GM23248 (cell line): ENCODE measurements at regions not wholly inside any gene's neighbourhood (a gene's known extent, or its start where the extent isn't known, plus 50 kb on each side); places are given as distances from the start of the nearest gene placed in this dataset.

ENCODE experiments used
- DNase-seq: peaks from one replicate; pipeline ENCODE4 v3.0.0-alpha.2; 2015
- H2AFZ ChIP-seq: fragments of 200-600 bp; sonication (generic); 2 replicates; pipeline ENCODE4 v1.6.1; 2016; ENCODE audit warnings: antibody characterized with exemption
- H3F3A ChIP-seq: fragments of 200-600 bp; sonication (generic); 2 replicates; pipeline ENCODE4 v1.6.1; 2016; ENCODE audit warnings: mild to moderate bottlenecking, antibody characterized with exemption, mixed run types; ENCODE audit not compliant: insufficient read depth
- H3K27ac ChIP-seq: fragments of 200-600 bp; sonication (generic); 2 replicates; pipeline ENCODE4 v1.5.1; 2016; ENCODE audit warnings: mild to moderate bottlenecking
- H3K27me3 ChIP-seq: fragments of 200-600 bp; sonication (generic); replicated peaks from 2 replicates; pipeline ENCODE4 v1.6.1; 2016; ENCODE audit warnings: mild to moderate bottlenecking; ENCODE audit not compliant: insufficient read depth
- H3K36me3 ChIP-seq: fragments of 200-600 bp; sonication (generic); 2 replicates; pipeline ENCODE4 v1.6.1; 2016; ENCODE audit warnings: low read depth, mild to moderate bottlenecking
- H3K4me1 ChIP-seq: fragments of 200-600 bp; sonication (generic); 2 replicates; pipeline ENCODE4 v1.6.1; 2016; ENCODE audit warnings: mild to moderate bottlenecking; ENCODE audit not compliant: insufficient read depth
- H3K4me2 ChIP-seq: fragments of 200-600 bp; sonication (generic); one replicate; pipeline ENCODE4 v1.6.1; 2016; ENCODE audit warnings: mild to moderate bottlenecking; ENCODE audit not compliant: unreplicated experiment
- H3K4me3 ChIP-seq: fragments of 200-600 bp; sonication (generic); 2 replicates; pipeline ENCODE4 v1.5.1; 2016; ENCODE audit warnings: mild to moderate bottlenecking
- H3K79me2 ChIP-seq: fragments of 200-600 bp; sonication (generic); 2 replicates; pipeline ENCODE4 v1.6.1; 2016; ENCODE audit warnings: mild to moderate bottlenecking; ENCODE audit not compliant: insufficient read depth
- H3K9ac ChIP-seq: fragments of 200-600 bp; sonication (generic); 2 replicates; pipeline ENCODE4 v1.6.1; 2016; ENCODE audit warnings: mild to moderate bottlenecking
- H3K9me2 ChIP-seq: fragments of 200-600 bp; sonication (generic); 2 replicates; pipeline ENCODE4 v1.6.1; 2016; ENCODE audit warnings: mixed run types, mild to moderate bottlenecking, moderate library complexity; ENCODE audit not compliant: insufficient read depth
- H3K9me3 ChIP-seq: fragments of 200-600 bp; sonication (generic); one replicate; pipeline ENCODE4 v1.6.1; 2017; ENCODE audit warnings: low read depth
- H4K20me1 ChIP-seq: fragments of 200-600 bp; sonication (generic); 2 replicates; pipeline ENCODE4 v1.6.0; 2016; ENCODE audit not compliant: insufficient read depth
- EZH2 ChIP-seq: fragments of 200-600 bp; sonication (generic); IDR thresholded peaks from 2 replicates; pipeline ENCODE4 v1.6.1; 2018; ENCODE audit warnings: antibody characterized with exemption, mild to moderate bottlenecking; ENCODE audit not compliant: insufficient read depth, poor library complexity, severe bottlenecking
- EZH2phosphoT487 ChIP-seq: fragments of 200-600 bp; sonication (generic); IDR thresholded peaks from 2 replicates; pipeline ENCODE4 v1.6.1; 2018; ENCODE audit warnings: antibody characterized with exemption, moderate library complexity, mild to moderate bottlenecking, low read depth; ENCODE audit not compliant: insufficient read depth
- WGBS, 2 experiments: methylation state at CpG; one replicate each; pipeline ENCODE4 v1.1.6; 2015 to 2017; ENCODE audit warnings: low lambda C conversion rate in 2 of 2, low coverage in 1 of 2; ENCODE audit errors: missing lambda C conversion rate in 2 of 2; 5-methylcytosine and 5-hydroxymethylcytosine counted together
- in situ Hi-C: fragments of 300-500 bp; cut with MboI; formaldehyde crosslinking; loops from 2 replicates; pipeline ENCODE4 v1.15.0; 2020

DNA sequence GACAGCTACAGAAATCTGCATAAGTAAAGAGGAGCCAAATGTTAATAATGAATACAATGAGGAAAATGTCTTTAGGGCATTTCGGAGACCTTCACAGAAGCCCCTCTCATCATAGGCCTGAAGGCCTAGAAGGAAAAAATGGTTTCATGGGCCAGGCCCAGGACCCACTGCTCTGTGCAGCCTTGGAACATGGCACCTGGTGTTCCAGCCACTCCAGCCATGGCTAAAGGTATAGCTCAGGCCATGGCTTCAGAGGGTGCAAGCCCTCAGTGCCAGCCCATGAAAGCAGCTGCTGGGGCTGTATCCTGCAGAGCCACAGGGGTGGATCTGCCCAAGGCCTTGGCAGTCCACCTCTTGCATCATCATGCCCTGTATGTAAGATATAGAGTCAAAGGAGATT, 261.1 kb downstream of the SNCA start:
- no peak overlapping the region for H2AFZ ChIP-seq
- no peak overlapping the region for H3K4me2 ChIP-seq
- no peaks in the 10 kb centered on the region for H3K79me2 ChIP-seq
- no peaks in the 10 kb centered on the region; the same call in 1 of the 2 replicates for H3K27me3 ChIP-seq
- H3K4me3 ChIP-seq, result no peak overlapping the region
- in situ Hi-C loops, result no loop called here
- no peak for DNase-seq
- no peaks in the 10 kb centered on the region for H3K9me3 ChIP-seq
- WGBS, 2 experiments, result 31 to 57% methylated on average over 1 of the region's 1 CpG
- H3K4me1 ChIP-seq, result no peaks in the 10 kb centered on the region
- no peak overlapping the region for H3K27ac ChIP-seq
- H3K36me3 ChIP-seq, result no peaks in the 10 kb centered on the region
- no peaks in the 10 kb centered on the region for H4K20me1 ChIP-seq
- H3F3A ChIP-seq, result no peaks in the 10 kb centered on the region
- no peak for TF ChIP-seq EZH2phosphoT487
- TF ChIP-seq EZH2, result no peak
- H3K9me2 ChIP-seq, result no peaks in the 10 kb centered on the region
- H3K9ac ChIP-seq, result no peak overlapping the region

DNA sequence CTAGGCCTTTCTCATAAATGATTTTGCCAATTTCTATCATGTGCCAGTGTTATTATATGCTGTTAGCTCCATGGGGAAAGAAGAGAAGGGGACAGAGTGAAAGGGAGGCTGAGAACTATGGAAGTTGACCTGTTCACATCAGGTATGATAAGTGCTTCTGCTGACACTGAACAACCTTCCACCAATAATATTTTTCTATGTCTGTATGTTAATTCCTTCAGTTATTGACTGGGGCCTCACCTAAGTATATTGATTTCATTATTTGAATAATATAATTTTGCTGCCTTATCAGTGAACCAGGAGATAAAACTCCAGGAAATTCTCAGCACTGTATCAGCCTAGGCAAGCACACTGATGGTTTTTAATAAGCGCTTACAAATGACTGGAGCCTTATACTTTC, 262.8 kb downstream of the SNCA start:
- no peak overlapping the region for H3K9ac ChIP-seq
- H3K36me3 ChIP-seq, result no peaks in the 10 kb centered on the region
- H2AFZ ChIP-seq, result no peak overlapping the region
- H3K4me2 ChIP-seq, result no peak overlapping the region
- no peak overlapping the region for H3K4me3 ChIP-seq
- H3K27ac ChIP-seq, result no peak overlapping the region
- H3K27me3 ChIP-seq, result peaks cover 5% of the 10 kb centered on the region; the same call in 1 of the 2 replicates
- H3K79me2 ChIP-seq, result no peaks in the 10 kb centered on the region
- no peak for DNase-seq
- in situ Hi-C loops, result no loop called here
- no peak for TF ChIP-seq EZH2
- no peak for TF ChIP-seq EZH2phosphoT487
- H3K4me1 ChIP-seq, result no peaks in the 10 kb centered on the region
- H4K20me1 ChIP-seq, result no peaks in the 10 kb centered on the region
- 54 to 75% methylated on average over 1 of the region's 1 CpG for WGBS, 2 experiments
- H3K9me2 ChIP-seq, result no peaks in the 10 kb centered on the region
- H3K9me3 ChIP-seq, result no peaks in the 10 kb centered on the region
- no peaks in the 10 kb centered on the region for H3F3A ChIP-seq

DNA sequence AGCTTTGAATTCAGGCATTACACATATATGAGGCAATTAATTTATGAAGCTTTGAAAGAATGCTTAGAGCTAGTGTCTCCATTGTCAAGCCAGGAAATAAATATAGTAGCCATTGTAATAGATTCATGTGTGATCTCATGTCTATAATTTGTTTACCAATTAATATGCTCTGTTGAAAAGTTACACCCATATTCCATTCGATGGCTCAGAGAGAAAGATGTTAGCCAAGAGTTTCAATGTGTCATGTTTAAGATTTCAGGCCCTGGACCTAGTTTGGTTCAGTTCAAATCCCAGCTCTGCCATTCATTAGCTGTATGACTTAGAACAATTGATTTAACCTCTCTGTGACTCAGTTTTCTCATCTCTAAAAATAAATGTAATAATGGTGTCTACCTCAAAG, 263.3 kb downstream of the SNCA start:
- in situ Hi-C loops, result no loop called here

DNA sequence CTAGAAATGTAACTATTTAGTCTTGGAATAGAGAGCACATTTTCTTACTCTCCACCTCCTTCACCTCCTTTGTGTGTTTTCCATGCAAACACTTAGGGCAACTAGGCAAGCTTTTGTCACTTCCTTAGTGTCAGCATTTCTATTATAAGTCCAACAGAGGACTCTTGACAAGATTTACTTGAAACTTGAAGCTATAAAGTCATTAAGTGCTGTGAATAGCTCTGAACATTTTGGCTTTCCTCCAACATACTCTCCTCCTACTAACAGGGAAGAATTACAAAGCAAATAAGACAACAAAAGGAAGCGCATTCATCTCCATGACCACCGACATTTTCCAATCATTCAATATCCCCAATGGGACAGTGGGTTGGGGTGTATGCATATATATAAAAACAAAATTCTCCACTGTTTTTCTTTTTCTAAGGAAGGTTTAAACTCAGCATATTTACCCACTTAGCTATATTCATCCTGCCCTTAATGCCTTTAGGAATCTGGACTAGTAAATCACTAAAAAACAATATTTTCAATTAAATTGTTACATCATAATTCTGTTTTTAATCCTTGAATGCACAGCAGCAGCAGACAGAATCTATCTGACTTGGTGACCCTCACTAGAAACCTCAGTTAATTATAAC, 264.6 kb downstream of the SNCA start:
- no peaks in the 10 kb centered on the region for H3K4me1 ChIP-seq
- H3K9ac ChIP-seq, result no peak overlapping the region
- no peak for TF ChIP-seq EZH2phosphoT487
- no peaks in the 10 kb centered on the region for H4K20me1 ChIP-seq
- H3K27ac ChIP-seq, result no peak overlapping the region
- no peaks in the 10 kb centered on the region for H3K9me3 ChIP-seq
- no peaks in the 10 kb centered on the region for H3K9me2 ChIP-seq
- H3K4me2 ChIP-seq, result no peak overlapping the region
- no peak overlapping the region for H3K4me3 ChIP-seq
- no peak overlapping the region for H2AFZ ChIP-seq
- WGBS, 2 experiments, result 29 to 35% methylated on average over 2 of the region's 2 CpGs
- DNase-seq, result no peak
- no peaks in the 10 kb centered on the region for H3K79me2 ChIP-seq
- in situ Hi-C loops, result no loop called here
- H3K27me3 ChIP-seq, result peaks cover 10% of the 10 kb centered on the region; the same call in 1 of the 2 replicates
- H3F3A ChIP-seq, result no peaks in the 10 kb centered on the region
- no peaks in the 10 kb centered on the region for H3K36me3 ChIP-seq

More for the DNA sequence above, 263.3 kb downstream of the SNCA start:
- no peaks in the 10 kb centered on the region for H3K36me3 ChIP-seq
- 0 to 4% methylated on average over 1 of the region's 1 CpG for WGBS, 2 experiments
- no peak overlapping the region for H3K4me2 ChIP-seq
- H3K4me3 ChIP-seq, result no peak overlapping the region
- no peaks in the 10 kb centered on the region for H3K9me3 ChIP-seq
- H3K27ac ChIP-seq, result no peak overlapping the region
- no peaks in the 10 kb centered on the region for H3K4me1 ChIP-seq
- no peaks in the 10 kb centered on the region for H3K9me2 ChIP-seq
- H3K27me3 ChIP-seq, result peaks cover 10% of the 10 kb centered on the region; the same call in 1 of the 2 replicates
- H3K79me2 ChIP-seq, result no peaks in the 10 kb centered on the region
- H4K20me1 ChIP-seq, result no peaks in the 10 kb centered on the region
- DNase-seq, result peak; percentile 12
- TF ChIP-seq EZH2 (no peak), EZH2phosphoT487 (no peak)
- no peaks in the 10 kb centered on the region for H3F3A ChIP-seq
- H2AFZ ChIP-seq, result no peak overlapping the region
- no peak overlapping the region for H3K9ac ChIP-seq
